ENCODE measurements at regions not wholly inside any gene's neighbourhood (a gene's known extent, or its start where the extent isn't known, plus 50 kb on each side); places are given as distances from the start of the nearest gene placed in this dataset.
"Not testable (repeated sequence)": the region's sequence is repeated elsewhere in the genome, so short reads cannot be mapped to it uniquely, and the experiment has no call there.

DNA sequence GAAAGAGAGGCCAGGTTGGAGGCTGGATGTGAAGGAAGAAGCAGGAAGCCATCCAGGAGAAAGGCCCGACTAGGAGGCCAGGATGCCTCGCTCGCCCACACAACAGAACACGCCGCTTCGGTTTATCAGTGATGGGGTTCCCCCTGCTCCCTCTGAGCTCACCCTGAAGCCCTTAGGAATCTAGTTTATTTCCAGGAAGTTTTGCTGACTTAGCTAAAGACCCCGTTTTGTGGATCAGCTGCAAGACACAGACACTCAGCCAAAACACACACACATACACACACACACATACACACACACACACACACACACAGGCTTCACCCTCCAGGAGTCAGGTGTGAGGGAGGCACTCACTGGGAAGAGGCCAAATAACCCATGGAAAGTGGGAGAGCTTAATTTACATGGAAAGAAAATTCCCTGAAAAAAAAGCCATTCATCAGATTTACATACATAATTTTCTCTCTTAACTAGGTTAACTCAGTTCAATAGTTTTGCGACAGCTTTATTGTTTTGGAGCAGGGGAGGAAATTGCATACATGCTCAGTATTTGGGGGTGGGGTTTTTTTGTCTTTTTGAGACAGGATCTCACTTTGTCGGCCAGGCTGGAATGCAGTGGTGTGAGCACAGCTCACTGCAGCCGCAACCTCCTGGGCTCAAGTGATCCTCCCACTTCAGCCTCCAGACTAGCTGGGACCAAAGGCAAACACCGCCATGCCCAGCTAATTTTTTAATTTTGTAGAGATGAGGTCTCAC is 92.7 kb upstream of the HAND1 start:
- DNase-seq (ENCODE audit: low read depth), result no peak
- no peak overlapping the region for H3K4me3 ChIP-seq (ENCODE audit: low read depth, low read length)

- no peak for DNase-seq (ENCODE audit: low read depth)
- no peak overlapping the region for H3K4me3 ChIP-seq (ENCODE audit: low read depth, low read length)
Measured at GRCh38 chr5:154568589-154568988, 90.6 kb upstream of the HAND1 start.

DNA sequence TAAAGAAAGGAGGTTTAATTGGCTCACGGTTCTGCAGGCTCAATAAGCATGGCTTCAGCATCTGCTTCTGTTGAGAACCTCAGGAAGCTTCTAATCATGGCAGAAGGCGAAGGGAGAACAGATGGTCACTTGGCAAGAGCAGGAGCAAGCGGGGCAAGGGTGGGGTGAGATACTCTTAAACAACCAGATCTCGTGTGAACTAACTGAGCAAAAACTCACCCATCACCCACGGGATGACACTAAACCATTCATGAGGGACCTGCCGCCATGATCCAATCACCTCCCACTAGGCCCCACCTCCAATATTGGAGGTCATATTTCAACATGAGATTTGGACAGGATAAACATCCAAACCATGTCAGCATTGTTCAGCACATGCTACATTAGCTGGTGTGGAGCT is 89.1 kb upstream of the HAND1 start:
- no peak overlapping the region for H3K4me3 ChIP-seq (ENCODE audit: low read depth, low read length)
- no peak for DNase-seq (ENCODE audit: low read depth)

DNA sequence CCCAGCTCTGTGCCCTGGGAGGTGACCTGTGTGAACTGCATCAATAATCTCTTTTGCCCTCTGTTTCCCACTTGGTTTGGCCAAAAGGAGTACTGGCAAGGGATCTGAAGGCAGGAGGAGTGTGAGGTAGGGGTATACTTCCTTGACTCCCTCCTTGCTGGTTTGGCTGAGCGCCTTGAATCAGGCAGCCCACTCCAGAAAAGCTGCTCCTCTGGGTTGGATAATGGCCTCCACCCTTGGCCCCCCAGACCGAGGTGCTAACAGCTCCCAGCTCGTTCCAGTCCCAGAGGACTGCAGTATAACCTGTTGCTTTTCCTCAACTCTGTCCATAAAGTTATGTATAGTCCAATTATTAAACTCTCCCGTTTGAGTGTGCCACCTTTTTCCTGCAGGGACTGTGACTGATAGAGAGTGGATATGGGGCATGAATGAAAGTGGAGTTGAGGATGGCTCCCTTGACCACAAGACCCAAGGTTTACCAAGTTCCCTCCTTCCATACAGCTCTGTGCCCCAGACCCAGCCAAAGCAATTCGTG is 88.2 kb upstream of the HAND1 start:
- H3K4me3 ChIP-seq (ENCODE audit: low read depth, low read length), result no peak overlapping the region
- no peak for DNase-seq (ENCODE audit: low read depth)

DNA sequence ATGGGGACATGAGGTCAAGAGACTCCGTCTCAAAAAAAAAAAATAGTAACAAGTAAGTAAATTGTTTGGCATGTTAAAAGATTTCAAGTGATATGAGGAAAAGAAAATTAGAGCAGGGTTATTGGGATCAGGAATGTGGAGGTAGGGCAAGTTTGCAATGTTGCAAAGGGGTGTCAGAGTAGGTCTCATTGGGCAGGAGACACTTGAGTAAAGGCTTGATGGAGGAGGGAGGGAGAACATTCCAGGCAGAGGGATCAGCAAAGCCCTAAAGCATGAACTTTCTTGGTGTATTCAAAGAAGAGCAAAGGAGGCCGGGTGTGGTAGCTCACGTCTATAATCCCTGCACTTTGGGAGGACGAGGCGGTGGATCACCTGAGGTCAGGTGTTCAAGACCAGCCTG is 87.1 kb upstream of the HAND1 start:
- no peak for DNase-seq (ENCODE audit: low read depth)
- H3K4me3 ChIP-seq (ENCODE audit: low read depth, low read length), result no peak overlapping the region

- no peak for DNase-seq (ENCODE audit: low read depth)
- no peak overlapping the region for H3K4me3 ChIP-seq (ENCODE audit: low read depth, low read length)
Measured at GRCh38 chr5:154562244-154562880, 84.3 kb upstream of the HAND1 start.

- no peak for DNase-seq (ENCODE audit: low read depth)
- H3K4me3 ChIP-seq (ENCODE audit: low read depth, low read length), result no peak overlapping the region
Measured at GRCh38 chr5:154559398-154560276, 81.6 kb upstream of the HAND1 start.

- H3K4me3 ChIP-seq (ENCODE audit: low read depth, low read length), result no peak overlapping the region
- DNase-seq (ENCODE audit: low read depth), result no peak
Measured at GRCh38 chr5:154557548-154557947, 79.5 kb upstream of the HAND1 start.

DNA sequence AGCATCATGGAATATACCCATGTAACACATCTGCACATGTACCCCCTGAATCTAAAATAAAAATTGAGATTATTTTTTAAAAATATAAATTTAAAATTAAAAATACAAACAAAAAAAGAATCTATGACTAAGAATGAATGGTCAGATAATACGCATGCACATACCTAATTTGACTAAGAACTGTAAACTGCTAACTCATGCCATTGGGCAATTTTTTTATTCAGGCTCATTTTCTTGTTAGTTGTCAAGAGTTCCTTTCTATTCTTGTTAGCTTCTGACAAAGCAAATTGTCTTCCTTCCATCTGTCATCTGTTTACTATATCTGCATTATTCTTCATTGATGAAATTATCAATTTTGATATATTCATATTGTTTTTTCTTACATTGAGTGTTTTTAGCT is 69.5 kb upstream of the HAND1 start:
- no peak for DNase-seq (ENCODE audit: low read depth)
- H3K4me3 ChIP-seq (ENCODE audit: low read depth, low read length), result no peak overlapping the region

DNA sequence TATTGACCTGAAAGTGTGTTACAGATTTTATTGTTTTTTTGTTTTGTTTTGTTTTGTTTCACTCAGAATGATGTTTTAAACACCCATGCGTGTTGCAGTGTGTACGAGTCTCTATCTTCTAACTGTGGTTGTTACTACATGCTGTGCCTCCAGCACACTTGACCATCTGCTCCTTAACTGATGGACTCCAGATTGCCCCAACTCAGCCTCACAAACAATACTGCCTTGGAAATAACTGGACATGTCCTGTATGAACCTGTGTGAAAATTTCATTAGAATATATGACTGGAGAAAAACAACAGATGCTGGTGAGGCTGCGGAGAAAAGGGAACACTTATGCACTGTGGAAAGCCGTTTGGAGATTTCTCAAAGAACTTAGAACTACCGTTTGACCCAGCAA is 68.7 kb upstream of the HAND1 start:
- DNase-seq (ENCODE audit: low read depth), result no peak
- H3K4me3 ChIP-seq (ENCODE audit: low read depth, low read length), result no peak overlapping the region

DNA sequence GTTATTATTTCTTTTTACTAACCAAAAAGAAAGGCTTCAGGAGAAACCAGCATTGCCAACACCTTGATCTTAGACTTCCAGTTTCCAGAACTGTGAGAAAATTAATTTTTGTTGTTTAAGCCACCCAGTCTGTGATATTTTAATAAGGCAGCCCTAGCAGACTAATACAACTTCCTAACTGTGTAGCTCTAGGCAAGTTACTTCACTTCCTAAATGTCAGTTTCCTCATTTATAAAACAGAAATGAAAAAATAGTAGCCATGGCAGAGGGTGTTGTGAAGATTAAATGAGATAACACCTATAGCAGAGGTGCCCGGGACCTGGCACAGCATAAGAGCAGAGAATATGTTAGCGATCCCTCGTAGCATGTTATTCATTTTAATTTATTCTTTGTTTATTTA is 66.6 kb upstream of the HAND1 start:
- no peak for DNase-seq (ENCODE audit: low read depth)
- H3K4me3 ChIP-seq (ENCODE audit: low read depth, low read length), result no peak overlapping the region

GRCh38 chr5:154543380-154543779 is 65.4 kb upstream of the HAND1 start:
- DNase-seq (ENCODE audit: low read depth), result no peak
- H3K4me3 ChIP-seq (ENCODE audit: low read depth, low read length), result no peak overlapping the region

GRCh38 chr5:154542581-154542980 is 64.6 kb upstream of the HAND1 start:
- no peak for DNase-seq (ENCODE audit: low read depth)
- H3K4me3 ChIP-seq (ENCODE audit: low read depth, low read length), result no peak overlapping the region

DNA sequence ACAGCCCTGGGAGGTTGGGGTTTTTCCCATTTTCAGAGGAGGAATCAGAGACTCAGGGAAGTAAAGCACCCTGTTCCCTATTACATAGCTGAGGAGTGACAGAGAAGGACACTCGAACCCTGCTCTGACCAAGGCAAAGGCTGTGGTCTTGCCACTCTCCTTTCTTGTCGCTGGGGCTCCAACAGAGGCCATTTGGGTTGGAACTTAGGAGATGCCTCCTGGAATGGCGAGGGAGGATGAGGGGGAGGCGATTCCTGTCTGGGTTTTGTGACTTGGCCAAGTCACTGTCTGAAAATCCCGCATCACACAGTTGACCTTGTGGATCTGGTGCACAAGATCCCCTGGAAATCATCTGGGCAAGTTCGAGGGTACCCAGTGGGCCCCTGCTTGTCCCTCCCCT is 64.0 kb upstream of the HAND1 start:
- no peak for DNase-seq (ENCODE audit: low read depth)
- no peak overlapping the region for H3K4me3 ChIP-seq (ENCODE audit: low read depth, low read length)

DNA sequence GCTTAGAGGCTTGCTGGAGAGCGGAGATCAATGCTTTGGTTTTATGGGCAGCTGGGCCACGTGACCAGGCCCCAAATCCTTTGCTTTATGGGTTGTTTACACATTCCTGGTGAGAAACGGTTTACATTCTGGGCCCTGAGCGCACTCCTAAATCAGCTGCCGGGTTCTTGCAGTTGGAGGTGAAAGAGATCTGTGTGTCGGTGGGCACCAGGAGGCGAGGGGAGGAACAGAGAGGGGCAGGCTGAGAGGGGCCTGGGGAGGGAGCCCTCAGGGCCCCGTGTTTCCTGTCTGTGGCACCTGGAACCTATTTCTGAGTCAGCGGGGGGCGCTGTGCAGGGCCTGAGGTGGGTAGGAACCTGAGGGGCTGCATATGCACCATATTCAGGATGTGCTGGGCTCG is 63.5 kb upstream of the HAND1 start:
- no peak for DNase-seq (ENCODE audit: low read depth)
- H3K4me3 ChIP-seq (ENCODE audit: low read depth, low read length), result no peak overlapping the region

DNA sequence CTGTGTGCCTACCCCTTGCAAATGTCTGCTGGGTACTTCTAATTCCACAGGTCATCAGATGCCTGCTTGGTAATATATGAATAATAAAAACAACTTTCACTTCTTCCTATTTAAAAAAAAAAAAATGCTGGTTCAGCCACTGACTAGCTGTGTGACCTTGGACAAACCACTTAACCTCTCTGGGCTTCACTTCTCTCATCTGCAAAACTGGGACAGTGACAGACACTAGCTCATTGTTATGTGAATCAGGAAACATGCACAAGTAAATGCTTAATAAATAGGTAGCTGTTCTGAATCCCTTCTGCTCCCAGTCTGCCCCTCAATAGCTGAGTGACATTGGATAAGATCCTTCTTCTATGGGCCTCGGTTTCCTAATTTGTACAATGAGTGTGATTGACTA is 62.6 kb upstream of the HAND1 start:
- DNase-seq (ENCODE audit: low read depth), result no peak
- H3K4me3 ChIP-seq (ENCODE audit: low read depth, low read length), result no peak overlapping the region

DNA sequence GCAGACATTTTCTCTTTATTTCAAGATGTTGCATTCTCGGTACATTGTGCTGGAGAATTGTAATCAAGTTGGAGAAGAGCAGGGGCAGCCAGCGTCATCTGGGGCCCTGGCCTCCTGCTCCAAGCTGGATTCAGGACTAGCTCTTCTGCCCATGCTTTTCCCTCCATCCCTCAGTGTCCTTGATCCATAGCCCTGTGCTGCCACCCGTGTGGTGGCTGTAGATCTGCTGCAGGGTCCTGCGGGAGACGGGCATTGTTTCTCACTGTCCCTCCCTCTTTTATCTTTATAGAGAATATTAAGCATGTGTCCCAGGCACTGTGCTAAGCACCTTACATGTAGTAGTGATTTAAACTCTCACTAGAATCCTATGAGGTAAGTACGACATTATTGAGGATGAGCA is 60.5 kb upstream of the HAND1 start:
- no peak for DNase-seq (ENCODE audit: low read depth)
- H3K4me3 ChIP-seq (ENCODE audit: low read depth, low read length), result no peak overlapping the region

DNA sequence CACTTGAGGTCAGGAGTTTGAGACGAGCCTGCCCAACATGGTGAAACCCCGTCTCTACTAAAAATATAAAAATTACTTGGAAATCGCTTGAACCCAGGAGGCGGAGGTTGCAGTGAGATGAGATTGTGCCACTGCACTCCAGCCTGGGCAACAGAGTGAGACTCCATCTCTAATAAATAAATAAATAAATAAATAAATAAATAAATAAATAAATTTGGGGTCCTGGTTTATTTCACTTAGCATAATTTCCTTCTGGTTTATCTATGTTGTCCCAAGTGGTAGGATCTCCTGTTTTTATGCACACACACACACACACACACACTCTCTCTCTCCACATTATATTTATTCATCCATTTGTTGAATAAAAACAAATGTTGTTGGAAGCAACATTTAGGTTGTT is 58.4 kb upstream of the HAND1 start:
- not testable (repeated sequence) for DNase-seq (ENCODE audit: low read depth); H3K4me3 ChIP-seq (ENCODE audit: low read depth, low read length)

GRCh38 chr5:154535535-154535934 is 57.5 kb upstream of the HAND1 start:
- no peak overlapping the region for H3K4me3 ChIP-seq (ENCODE audit: low read depth, low read length)
- DNase-seq (ENCODE audit: low read depth), result no peak

DNA sequence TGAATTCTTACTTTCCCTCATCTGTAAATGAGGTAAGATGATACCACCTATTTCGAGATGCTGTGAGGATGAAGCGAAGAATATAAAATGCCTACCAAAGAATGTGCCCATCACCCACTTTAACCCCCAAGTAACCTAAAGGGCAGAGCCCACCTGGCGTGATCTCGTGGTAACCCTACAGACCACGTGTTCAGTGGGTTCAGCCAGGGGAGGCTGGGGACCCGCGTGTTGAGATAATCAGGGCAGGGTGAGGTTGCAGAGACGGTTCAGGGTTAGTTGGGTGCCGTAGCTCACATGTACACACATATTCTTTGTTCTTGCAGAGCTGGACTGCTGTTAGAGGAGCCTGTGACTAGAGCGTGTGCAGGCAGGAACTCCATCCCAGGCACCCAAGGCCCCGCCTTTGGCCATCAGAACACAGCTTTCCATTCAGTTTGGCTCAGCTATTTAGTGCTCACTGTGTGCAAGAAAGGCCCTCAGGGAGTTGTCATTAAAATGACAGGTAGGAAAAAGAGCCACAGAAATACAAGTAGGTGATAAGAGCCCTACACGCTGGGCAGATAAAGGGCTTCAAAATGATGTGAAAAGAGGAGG is 56.5 kb upstream of the HAND1 start:
- no peak overlapping the region for H3K4me3 ChIP-seq (ENCODE audit: low read depth, low read length)
- DNase-seq (ENCODE audit: low read depth), result no peak
